ENCODE measurements at regions not wholly inside any gene's neighbourhood (a gene's known extent, or its start where the extent isn't known, plus 50 kb on each side); places are given as distances from the start of the nearest gene placed in this dataset.

GRCh38 chr9:24614070-24614469 lies 68.4 kb upstream of the IZUMO3 start:
- DNase-seq, result no peak

GRCh38 chr9:24608599-24608998 lies 62.9 kb upstream of the IZUMO3 start:
- DNase-seq, result no peak

- DNase-seq, result no peak
These were observed 57.1 kb upstream of the IZUMO3 start for GRCh38 chr9:24602693-24603352.

Data from SHP77 (cell line).